H9 (cell line): ENCODE measurements at regions not wholly inside any gene's neighbourhood (a gene's known extent, or its start where the extent isn't known, plus 50 kb on each side); places are given as distances from the start of the nearest gene placed in this dataset.

ENCODE experiments used
- DNase-seq: peaks from one replicate; pipeline ENCODE4 v3.0.0-alpha.2; 2017
- H2AFZ ChIP-seq: one replicate; pipeline ENCODE4 v1.6.1; 2013; ENCODE audit warnings: mild to moderate bottlenecking, low read length, control low read depth, moderate library complexity
- H2AK5ac ChIP-seq: 2 replicates; pipeline ENCODE4 v1.6.1; 2013; ENCODE audit warnings: low read length, control low read depth, mixed read lengths; ENCODE audit not compliant: insufficient read length
- H2BK120ac ChIP-seq: one replicate; pipeline ENCODE4 v1.6.1; 2013; ENCODE audit warnings: low read depth, mild to moderate bottlenecking, low read length, control low read depth, inconsistent platforms; ENCODE audit not compliant: poor library complexity, severe bottlenecking
- H2BK12ac ChIP-seq: 2 replicates; pipeline ENCODE4 v1.6.1; 2013; ENCODE audit warnings: low read length, control low read depth, mixed read lengths, low read depth; ENCODE audit not compliant: insufficient read length
- H2BK15ac ChIP-seq: 2 replicates; pipeline ENCODE4 v1.6.1; 2013; ENCODE audit warnings: low read depth, low read length, control low read depth
- H2BK20ac ChIP-seq: one replicate; pipeline ENCODE4 v1.6.1; 2013; ENCODE audit warnings: low read depth, mild to moderate bottlenecking, low read length, control low read depth, inconsistent platforms; ENCODE audit not compliant: poor library complexity, severe bottlenecking
- H2BK5ac ChIP-seq: 2 replicates; pipeline ENCODE4 v1.6.1; 2013; ENCODE audit warnings: low read length, control low read depth, mixed read lengths; ENCODE audit not compliant: insufficient read length
- H3K14ac ChIP-seq: 2 replicates; pipeline ENCODE4 v1.6.1; 2013; ENCODE audit warnings: low read length, control low read depth; ENCODE audit not compliant: insufficient read depth
- H3K18ac ChIP-seq: 2 replicates; pipeline ENCODE4 v1.6.1; 2013; ENCODE audit warnings: low read depth, mild to moderate bottlenecking, mixed read lengths, low read length, control low read depth; ENCODE audit not compliant: insufficient read length
- H3K23ac ChIP-seq: 2 replicates; pipeline ENCODE4 v1.6.1; 2013; ENCODE audit warnings: low read length, control low read depth, mixed read lengths, low read depth; ENCODE audit not compliant: insufficient read length
- H3K23me2 ChIP-seq: 2 replicates; pipeline ENCODE4 v1.6.1; 2013; ENCODE audit warnings: low read depth, mild to moderate bottlenecking, mixed read lengths, low read length, control low read depth; ENCODE audit not compliant: insufficient read length, poor library complexity, severe bottlenecking
- H3K27ac ChIP-seq: 2 replicates; pipeline ENCODE4 v1.5.1; 2013; ENCODE audit warnings: low read length, control low read depth, mixed read lengths, low read depth; ENCODE audit not compliant: insufficient read length
- H3K27me3 ChIP-seq: 2 replicates; pipeline ENCODE4 v1.6.1; 2013; ENCODE audit warnings: low read length, control low read depth, inconsistent platforms; ENCODE audit not compliant: insufficient read depth
- H3K4ac ChIP-seq: 2 replicates; pipeline ENCODE4 v1.6.1; 2013; ENCODE audit warnings: low read depth, mild to moderate bottlenecking, control low read depth, inconsistent platforms, low read length, moderate library complexity
- H3K4me1 ChIP-seq: 2 replicates; pipeline ENCODE4 v1.6.1; 2013; ENCODE audit warnings: low read length, control low read depth, inconsistent platforms; ENCODE audit not compliant: insufficient read depth
- H3K4me2 ChIP-seq: 2 replicates; pipeline ENCODE4 v1.6.1; 2013; ENCODE audit warnings: low read length, control low read depth, mixed read lengths; ENCODE audit not compliant: insufficient read length, insufficient read depth
- H3K56ac ChIP-seq: 2 replicates; pipeline ENCODE4 v1.6.1; 2013; ENCODE audit warnings: low read depth, mild to moderate bottlenecking, mixed read lengths, low read length, control low read depth; ENCODE audit not compliant: insufficient read length
- H3K79me1 ChIP-seq: 2 replicates; pipeline ENCODE4 v1.6.1; 2013; ENCODE audit warnings: low read depth, mild to moderate bottlenecking, moderate library complexity, low read length, control low read depth, inconsistent platforms; ENCODE audit not compliant: insufficient read depth, poor library complexity, severe bottlenecking
- H3K79me2 ChIP-seq: 2 replicates; pipeline ENCODE4 v1.6.1; 2013; ENCODE audit warnings: low read length, control low read depth, inconsistent platforms; ENCODE audit not compliant: insufficient read depth
- H3K9ac ChIP-seq: 2 replicates; pipeline ENCODE4 v1.6.1; 2013; ENCODE audit warnings: low read length, control low read depth, mixed read lengths; ENCODE audit not compliant: insufficient read length; ENCODE audit errors: extremely low read depth
- H3K9me3 ChIP-seq: one replicate; pipeline ENCODE4 v1.6.1; 2013; ENCODE audit warnings: low read depth, low read length, inconsistent platforms; ENCODE audit not compliant: control insufficient read depth
- H3T11ph ChIP-seq: one replicate; pipeline ENCODE4 v1.6.1; 2013; ENCODE audit warnings: mild to moderate bottlenecking, low read length, control low read depth, inconsistent platforms
- H4K20me1 ChIP-seq: one replicate; pipeline ENCODE4 v1.6.1; 2013; ENCODE audit not compliant: control insufficient read depth, insufficient read length, insufficient read depth
- H4K5ac ChIP-seq: 2 replicates; pipeline ENCODE4 v1.6.1; 2013; ENCODE audit warnings: low read depth, mild to moderate bottlenecking, mixed read lengths, low read length, control low read depth; ENCODE audit not compliant: insufficient read length
- H4K8ac ChIP-seq: replicated peaks from 2 replicates; pipeline ENCODE4 v1.6.1; 2013; ENCODE audit warnings: low read length, control low read depth, mixed read lengths, low read depth; ENCODE audit not compliant: insufficient read length
- H4K91ac ChIP-seq: 2 replicates; pipeline ENCODE4 v1.6.1; 2013; ENCODE audit warnings: low read depth, mild to moderate bottlenecking, moderate library complexity, mixed read lengths, low read length, control low read depth; ENCODE audit not compliant: insufficient read length
- H3K27ac Mint-ChIP-seq, 3 experiments: 2 replicates in 2 of 3; 3 replicates in 1 of 3; pipeline ENCODE4 v1.8.0; 2020 to 2021; ENCODE audit warnings: mixed read lengths in 3 of 3, mild to moderate bottlenecking in 1 of 3, moderate library complexity in 1 of 3
- H3K27me3 Mint-ChIP-seq: 2 replicates; pipeline ENCODE4 v1.8.0; 2021; ENCODE audit warnings: low read depth, mild to moderate bottlenecking, moderate library complexity, mixed read lengths
- H3K36me3 Mint-ChIP-seq, 3 experiments: 2 replicates in 2 of 3; 3 replicates in 1 of 3; pipeline ENCODE4 v1.8.0; 2020 to 2021; ENCODE audit warnings: low read depth in 3 of 3, mixed read lengths in 3 of 3; ENCODE audit not compliant: insufficient read depth in 1 of 3
- H3K4me1 Mint-ChIP-seq, 2 experiments: 2 replicates each; pipeline ENCODE4 v1.8.0; 2020; ENCODE audit warnings: mixed read lengths in 2 of 2
- H3K4me3 Mint-ChIP-seq, 2 experiments: 2 replicates in 1 of 2; 3 replicates in 1 of 2; pipeline ENCODE4 v1.8.0; 2020 to 2021; ENCODE audit warnings: mild to moderate bottlenecking in 2 of 2, mixed read lengths in 2 of 2, moderate library complexity in 1 of 2
- H3K9me3 Mint-ChIP-seq, 2 experiments: 2 replicates in 1 of 2; 3 replicates in 1 of 2; pipeline ENCODE4 v1.8.0; 2020; ENCODE audit warnings: mild to moderate bottlenecking in 2 of 2, mixed read lengths in 2 of 2, moderate library complexity in 1 of 2
- CTCF ChIP-seq: fragments of 200-600 bp; sonication (generic); conservative IDR thresholded peaks from 3 replicates; pipeline ENCODE4 v1.8.0; 2021; ENCODE audit warnings: antibody characterized with exemption, mild to moderate bottlenecking
- WGBS: extraction: QIAGEN DNeasy Blood & Tissue Kit; methylation state at CpG from one replicate; pipeline ENCODE4 v1.1.7; 2013; ENCODE audit warnings: missing lambda C conversion rate, low lambda C conversion rate, mixed read lengths; ENCODE audit not compliant: insufficient read length; ENCODE audit errors: extremely low coverage; 5-methylcytosine and 5-hydroxymethylcytosine counted together

DNA sequence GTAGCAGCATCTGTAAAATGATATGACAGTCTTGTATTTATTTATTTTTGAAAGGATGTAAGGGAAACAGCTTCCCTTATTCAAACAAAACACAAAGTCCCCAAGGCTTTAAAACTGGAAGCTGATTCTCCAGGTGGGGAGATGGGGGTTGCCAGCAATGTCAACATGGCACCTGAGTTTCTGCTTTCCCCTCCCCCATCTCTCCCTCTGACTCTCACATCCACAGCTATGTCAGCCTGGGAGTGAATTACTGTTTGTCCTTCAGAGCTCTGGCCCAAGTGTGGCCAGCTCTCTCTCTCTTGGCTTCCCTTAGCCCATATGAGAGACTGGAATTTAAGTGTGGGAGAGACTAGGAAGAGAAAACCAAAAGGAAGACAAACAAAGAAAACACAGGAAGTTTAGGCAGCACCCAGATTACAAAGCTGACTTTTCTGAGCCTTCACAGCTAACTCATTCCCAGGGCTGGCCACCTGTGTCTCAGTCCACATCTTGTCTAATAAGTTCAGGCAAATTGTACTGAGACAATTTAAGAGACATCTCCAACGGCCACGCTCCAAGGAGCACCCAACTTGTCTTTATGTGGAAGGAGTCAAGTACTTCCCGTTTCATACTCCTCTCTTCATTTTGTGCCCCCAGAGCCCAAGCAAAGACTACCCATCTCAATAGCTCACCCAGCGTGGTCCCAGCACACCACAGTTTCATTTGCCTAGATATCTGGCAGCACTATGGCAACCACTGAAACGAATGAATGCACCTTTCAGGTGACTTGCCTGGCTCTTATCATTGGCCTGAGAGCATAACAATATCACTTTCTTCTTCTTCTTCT is 69.2 kb downstream of the SOX9 start:
- H3K14ac ChIP-seq: no peak overlapping the region
- H4K20me1 ChIP-seq: no peaks in the 10 kb centered on the region
- no peak overlapping the region for H4K91ac ChIP-seq
- no peaks in the 10 kb centered on the region for H3K79me2 ChIP-seq
- no peak overlapping the region for H2BK120ac ChIP-seq
- H2BK15ac ChIP-seq: no peak overlapping the region
- TF ChIP-seq CTCF: no peak
- H3K27me3 Mint-ChIP-seq: peaks cover 7% of the 10 kb centered on the region
- no peak overlapping the region for H3T11ph ChIP-seq
- H3K27ac Mint-ChIP-seq: no peak overlapping the region
- H3K4me1 ChIP-seq: no peaks in the 10 kb centered on the region
- no peak overlapping the region for H3K23ac ChIP-seq
- no peaks in the 10 kb centered on the region for H3K23me2 ChIP-seq
- no peak overlapping the region for H3K4me3 Mint-ChIP-seq
- no peak overlapping the region for H2AFZ ChIP-seq
- H3K4ac ChIP-seq: no peak overlapping the region
- WGBS: no CpG with 5 or more reads among the region's 5 CpGs
- no peaks in the 10 kb centered on the region for H3K9me3 Mint-ChIP-seq
- no peak for DNase-seq
- no peak overlapping the region for H3K9ac ChIP-seq
- no peak overlapping the region for H2BK5ac ChIP-seq
- no peak overlapping the region for H3K56ac ChIP-seq
- H3K27ac ChIP-seq: no peak overlapping the region
- H3K9me3 ChIP-seq: no peaks in the 10 kb centered on the region
- no peaks in the 10 kb centered on the region for H3K36me3 Mint-ChIP-seq
- no peak overlapping the region for H3K18ac ChIP-seq
- H2AK5ac ChIP-seq: no peak overlapping the region
- no peak overlapping the region for H2BK20ac ChIP-seq
- H2BK12ac ChIP-seq: no peak overlapping the region
- no peaks in the 10 kb centered on the region for H3K27me3 ChIP-seq
- H3K4me2 ChIP-seq: no peak overlapping the region
- no peaks in the 10 kb centered on the region for H3K79me1 ChIP-seq
- peaks cover 12 to 19% of the 10 kb centered on the region in 2 experiments for H3K4me1 Mint-ChIP-seq
- no peak overlapping the region for H4K8ac ChIP-seq
- no peak overlapping the region for H4K5ac ChIP-seq
